CD4-positive, CD25-positive, alpha-beta regulatory T cell (primary cell): ENCODE measurements at regions not wholly inside any gene's neighbourhood (a gene's known extent, or its start where the extent isn't known, plus 50 kb on each side); places are given as distances from the start of the nearest gene placed in this dataset.
"Not testable (repeated sequence)": the region's sequence is repeated elsewhere in the genome, so short reads cannot be mapped to it uniquely, and the experiment has no call there.

Source experiments
- ATAC-seq, 2 donors: fragments of 150-1000 bp; cut with Tn5 transposase; one replicate each; pipeline ENCODE4 v1.10.0; 2021; ENCODE audit warnings: low read depth in 2 of 2, moderate number of reproducible peaks in 2 of 2, moderate library complexity in 1 of 2
- DNase-seq, 3 donors: peaks; one replicate each; pipeline versions ENCODE4 v3.0.0 to v3.0.0-alpha.2; 2012 to 2022; ENCODE audit warnings: mixed read lengths in 1 of 3
- H3K27ac ChIP-seq: one replicate; pipeline ENCODE4 v1.7.0; 2013; ENCODE audit warnings: mild to moderate bottlenecking, low read length; ENCODE audit not compliant: insufficient read depth, poor library complexity, severe bottlenecking
- H3K27me3 ChIP-seq: one replicate; pipeline ENCODE4 v1.7.0; 2013; ENCODE audit warnings: low read length; ENCODE audit not compliant: control insufficient read depth, insufficient read depth
- H3K36me3 ChIP-seq: one replicate; pipeline ENCODE4 v1.7.0; 2013; ENCODE audit warnings: mild to moderate bottlenecking, low read length, moderate library complexity; ENCODE audit not compliant: control insufficient read depth, insufficient read depth
- H3K4me1 ChIP-seq: 2 replicates; pipeline ENCODE4 v1.7.0; 2013; ENCODE audit warnings: mild to moderate bottlenecking, low read length; ENCODE audit not compliant: insufficient read depth, control insufficient read depth, poor library complexity, severe bottlenecking
- H3K4me3 ChIP-seq: one replicate; pipeline ENCODE4 v1.7.0; 2013; ENCODE audit warnings: low read depth, mild to moderate bottlenecking, low read length, moderate library complexity
- H3K9me3 ChIP-seq, 2 experiments: 1 replicate in 1 of 2; 2 replicates in 1 of 2; pipeline ENCODE4 v1.7.0; 2013; ENCODE audit warnings: low read length in 2 of 2, mild to moderate bottlenecking in 1 of 2, moderate library complexity in 1 of 2; ENCODE audit not compliant: control insufficient read depth in 2 of 2
- H3K27ac Mint-ChIP-seq, 3 donors: one replicate each; pipeline ENCODE4 v1.8.0; 2020 to 2022; ENCODE audit warnings: mild to moderate bottlenecking in 3 of 3, mixed read lengths in 3 of 3, moderate library complexity in 2 of 3
- H3K27me3 Mint-ChIP-seq: one replicate; pipeline ENCODE4 v1.8.0; 2022; ENCODE audit warnings: mild to moderate bottlenecking, mixed read lengths
- H3K36me3 Mint-ChIP-seq: one replicate; pipeline ENCODE4 v1.8.0; 2020; ENCODE audit warnings: mixed read lengths
- H3K4me1 Mint-ChIP-seq, 4 donors: one replicate each; pipeline ENCODE4 v1.8.0; 2020 to 2022; ENCODE audit warnings: mixed read lengths in 4 of 4, mild to moderate bottlenecking in 1 of 4
- H3K4me3 Mint-ChIP-seq, 4 donors: one replicate each; pipeline ENCODE4 v1.8.0; 2020 to 2022; ENCODE audit warnings: mild to moderate bottlenecking in 4 of 4, mixed read lengths in 4 of 4, moderate library complexity in 3 of 4
- H3K9me3 Mint-ChIP-seq, 7 donors: one replicate each; pipeline ENCODE4 v1.8.0; 2020 to 2022; ENCODE audit warnings: mixed read lengths in 7 of 7, mild to moderate bottlenecking in 3 of 7, moderate library complexity in 2 of 7

- Mint-ChIP-seq H3K27me3 (peaks cover 34% of the 10 kb centered on the region), H3K4me1 (peaks cover 0 to 5% (median 1%) of the 10 kb centered on the region in 4 donors), H3K36me3 (no peaks in the 10 kb centered on the region), H3K4me3 (no peak overlapping the region), H3K9me3 (peaks cover 0 to 9% (median 0%) of the 10 kb centered on the region in 7 donors), H3K27ac (no peak overlapping the region)
- Histone ChIP-seq H3K9me3 (no peaks in the 10 kb centered on the region), H3K27ac (no peak overlapping the region), H3K36me3 (no peaks in the 10 kb centered on the region), H3K4me3 (no peak overlapping the region), H3K27me3 (no peaks in the 10 kb centered on the region), H3K4me1 (peaks cover 8% of the 10 kb centered on the region)
- ATAC-seq (no peak), DNase-seq (no peak)
These were observed 70.7 kb upstream of the MED13 start for GRCh38 chr17:62135742-62136141.

GRCh38 chr17:62135096-62135495 lies 70.0 kb upstream of the MED13 start:
- not testable (repeated sequence) for H3K4me1 Mint-ChIP-seq, H3K4me1 ChIP-seq, H3K36me3 Mint-ChIP-seq, H3K4me3 ChIP-seq, H3K27ac Mint-ChIP-seq, H3K4me3 Mint-ChIP-seq, H3K36me3 ChIP-seq, H3K27ac ChIP-seq, H3K27me3 ChIP-seq, H3K9me3 Mint-ChIP-seq, H3K9me3 ChIP-seq, ATAC-seq, DNase-seq
- peaks cover 31% of the 10 kb centered on the region for H3K27me3 Mint-ChIP-seq

GRCh38 chr17:62134397-62134796 lies 69.3 kb upstream of the MED13 start:
- no peak for ATAC-seq
- H3K9me3 Mint-ChIP-seq: peaks cover 0 to 9% (median 0%) of the 10 kb centered on the region in 7 donors
- H3K9me3 ChIP-seq: no peaks in the 10 kb centered on the region
- DNase-seq: no peak
- no peak overlapping the region for H3K27ac Mint-ChIP-seq
- H3K27me3 Mint-ChIP-seq: peaks cover 31% of the 10 kb centered on the region
- H3K4me1 ChIP-seq: peaks cover 8% of the 10 kb centered on the region
- no peaks in the 10 kb centered on the region for H3K36me3 Mint-ChIP-seq
- no peaks in the 10 kb centered on the region for H3K36me3 ChIP-seq
- no peak overlapping the region for H3K4me3 ChIP-seq
- H3K27me3 ChIP-seq: no peaks in the 10 kb centered on the region
- peaks cover 0 to 2% (median 0%) of the 10 kb centered on the region in 4 donors for H3K4me1 Mint-ChIP-seq
- no peak overlapping the region for H3K4me3 Mint-ChIP-seq
- no peak overlapping the region for H3K27ac ChIP-seq

GRCh38 chr17:62131271-62131670 lies 66.2 kb upstream of the MED13 start:
- H3K9me3 ChIP-seq, H3K4me1 Mint-ChIP-seq, H3K4me3 ChIP-seq, H3K4me1 ChIP-seq, H3K27ac Mint-ChIP-seq, H3K27ac ChIP-seq, H3K36me3 Mint-ChIP-seq, DNase-seq, H3K4me3 Mint-ChIP-seq, H3K27me3 ChIP-seq, H3K9me3 Mint-ChIP-seq, ATAC-seq, H3K36me3 ChIP-seq: not testable (repeated sequence)
- H3K27me3 Mint-ChIP-seq: peaks cover 27% of the 10 kb centered on the region

GRCh38 chr17:62130739-62131138 lies 65.7 kb upstream of the MED13 start:
- no peaks in the 10 kb centered on the region for H3K9me3 ChIP-seq
- no peaks in the 10 kb centered on the region for H3K27me3 ChIP-seq
- DNase-seq (no peak), ATAC-seq (no peak)
- Mint-ChIP-seq H3K27ac (no peak overlapping the region), H3K27me3 (peaks cover 22% of the 10 kb centered on the region), H3K9me3 (peaks cover 0 to 6% (median 0%) of the 10 kb centered on the region in 7 donors), H3K4me1 (peaks cover 4 to 9% (median 4%) of the 10 kb centered on the region in 4 donors), H3K36me3 (no peaks in the 10 kb centered on the region), H3K4me3 (no peak overlapping the region)
- H3K4me3 ChIP-seq: no peak overlapping the region
- H3K27ac ChIP-seq: no peak overlapping the region
- H3K36me3 ChIP-seq: no peaks in the 10 kb centered on the region
- H3K4me1 ChIP-seq: no peaks in the 10 kb centered on the region

GRCh38 chr17:62126292-62126691 lies 61.2 kb upstream of the MED13 start:
- Mint-ChIP-seq H3K27me3 (peaks cover 5% of the 10 kb centered on the region), H3K9me3 (peaks cover 0 to 2% (median 0%) of the 10 kb centered on the region in 7 donors), H3K36me3 (no peaks in the 10 kb centered on the region), H3K27ac (peak overlapping the region in 2 of 3 donors; percentile 33 to 73), H3K4me3 (peak overlapping the region in 1 of 4 donors; percentile 4), H3K4me1 (peaks cover 5 to 10% (median 6%) of the 10 kb centered on the region in 4 donors)
- no peak for ATAC-seq
- Histone ChIP-seq H3K36me3 (no peaks in the 10 kb centered on the region), H3K9me3 (no peaks in the 10 kb centered on the region), H3K4me1 (no peaks in the 10 kb centered on the region), H3K4me3 (no peak overlapping the region), H3K27ac (no peak overlapping the region), H3K27me3 (no peaks in the 10 kb centered on the region)
- peak in 1 of 3 donors; percentile 56 for DNase-seq

- Histone ChIP-seq H3K4me1 (no peaks in the 10 kb centered on the region), H3K27me3 (no peaks in the 10 kb centered on the region), H3K27ac (no peak overlapping the region), H3K4me3 (no peak overlapping the region), H3K36me3 (no peaks in the 10 kb centered on the region), H3K9me3 (no peaks in the 10 kb centered on the region)
- DNase-seq (no peak), ATAC-seq (no peak)
- Mint-ChIP-seq H3K9me3 (no peaks in the 10 kb centered on the region), H3K4me3 (peak overlapping the region in 1 of 4 donors; percentile 64), H3K27me3 (no peaks in the 10 kb centered on the region), H3K36me3 (no peaks in the 10 kb centered on the region), H3K4me1 (peaks cover 8 to 20% (median 11%) of the 10 kb centered on the region in 4 donors), H3K27ac (no peak overlapping the region)
These were observed 60.2 kb upstream of the MED13 start for GRCh38 chr17:62125307-62125706.

- H3K4me3 ChIP-seq: no peak overlapping the region
- Mint-ChIP-seq H3K4me3 (peak overlapping the region in 1 of 4 donors; percentile 50), H3K27ac (peak overlapping the region in 1 of 3 donors; percentile 76), H3K27me3 (no peaks in the 10 kb centered on the region), H3K9me3 (peaks cover 0 to 1% (median 0%) of the 10 kb centered on the region in 7 donors), H3K4me1 (peaks cover 9 to 33% (median 23%) of the 10 kb centered on the region in 4 donors), H3K36me3 (no peaks in the 10 kb centered on the region)
- H3K4me1 ChIP-seq: peaks cover 7% of the 10 kb centered on the region
- no peak overlapping the region for H3K27ac ChIP-seq
- DNase-seq (no peak), ATAC-seq (no peak)
- no peaks in the 10 kb centered on the region for H3K27me3 ChIP-seq
- H3K9me3 ChIP-seq: no peaks in the 10 kb centered on the region
- no peaks in the 10 kb centered on the region for H3K36me3 ChIP-seq
These were observed 56.1 kb upstream of the MED13 start for GRCh38 chr17:62121025-62121730.
